HG02571 (cell line): ENCODE measurements at regions not wholly inside any gene's neighbourhood (a gene's known extent, or its start where the extent isn't known, plus 50 kb on each side); places are given as distances from the start of the nearest gene placed in this dataset.
A peak's percentile ranks its signal among the peaks of the same experiment; 100 is the strongest.
"Not testable (repeated sequence)": the region's sequence is repeated elsewhere in the genome, so short reads cannot be mapped to it uniquely, and the experiment has no call there.

ENCODE experiments used
- ATAC-seq: cut with Tn5 transposase; IDR thresholded peaks from one replicate; pipeline ENCODE4 v1.9.1; 2021; ENCODE audit warnings: mild to moderate bottlenecking, moderate library complexity; ENCODE audit not compliant: unreplicated experiment

GRCh38 chr6:113662688-113663333 is 194.3 kb upstream of the MARCKS start:
- ATAC-seq, result peak; percentile 72

- ATAC-seq, result no peak
These were observed 192.2 kb upstream of the MARCKS start for GRCh38 chr6:113664909-113665308.

GRCh38 chr6:113668641-113669408 is 188.3 kb upstream of the MARCKS start:
- no peak for ATAC-seq

GRCh38 chr6:113669606-113670005 is 187.5 kb upstream of the MARCKS start:
- no peak for ATAC-seq

DNA sequence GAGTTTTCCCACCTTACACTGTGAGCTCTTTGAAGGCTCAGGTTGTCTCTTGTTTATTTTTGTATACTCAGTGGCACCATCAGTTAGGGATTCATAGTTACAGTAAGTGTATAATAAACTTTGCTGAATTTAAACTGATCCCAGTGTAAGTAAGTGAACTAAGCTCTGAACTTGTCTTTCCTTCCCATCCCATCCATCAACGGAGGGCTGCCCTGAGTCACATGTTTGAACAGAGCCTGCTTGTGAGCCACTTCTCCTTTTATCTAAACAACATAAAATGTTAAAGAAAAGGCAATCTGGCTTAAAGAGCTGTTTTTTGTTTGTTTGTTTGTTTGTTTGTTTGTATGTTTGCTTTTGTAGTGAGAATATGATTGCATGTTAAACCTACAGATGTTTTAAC is 185.7 kb upstream of the MARCKS start:
- no peak for ATAC-seq

- no peak for ATAC-seq
These were observed 184.5 kb upstream of the MARCKS start for GRCh38 chr6:113672491-113673149.

- no peak for ATAC-seq
These were observed 183.1 kb upstream of the MARCKS start for GRCh38 chr6:113674075-113674474.

DNA sequence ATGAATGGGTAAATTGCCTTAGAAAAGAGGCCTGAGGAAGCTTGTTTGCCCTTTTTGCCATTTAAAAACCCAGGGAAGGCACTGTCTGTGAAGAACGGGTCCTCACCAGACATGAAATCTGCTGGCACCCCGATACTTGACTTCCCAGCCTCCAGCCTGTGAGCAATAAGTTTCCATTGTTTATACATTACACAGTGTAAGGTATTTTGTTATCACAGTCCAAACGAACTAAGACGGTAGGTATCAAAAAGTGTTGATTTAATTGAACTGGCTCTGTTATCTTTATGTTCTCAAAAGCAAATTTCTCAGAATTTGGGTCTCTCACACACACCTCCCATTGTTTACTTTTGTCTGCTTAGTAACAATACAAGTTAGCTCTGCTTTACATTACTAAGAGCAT is 181.1 kb upstream of the MARCKS start:
- no peak for ATAC-seq

GRCh38 chr6:113676968-113677367 is 180.2 kb upstream of the MARCKS start:
- ATAC-seq, result no peak

DNA sequence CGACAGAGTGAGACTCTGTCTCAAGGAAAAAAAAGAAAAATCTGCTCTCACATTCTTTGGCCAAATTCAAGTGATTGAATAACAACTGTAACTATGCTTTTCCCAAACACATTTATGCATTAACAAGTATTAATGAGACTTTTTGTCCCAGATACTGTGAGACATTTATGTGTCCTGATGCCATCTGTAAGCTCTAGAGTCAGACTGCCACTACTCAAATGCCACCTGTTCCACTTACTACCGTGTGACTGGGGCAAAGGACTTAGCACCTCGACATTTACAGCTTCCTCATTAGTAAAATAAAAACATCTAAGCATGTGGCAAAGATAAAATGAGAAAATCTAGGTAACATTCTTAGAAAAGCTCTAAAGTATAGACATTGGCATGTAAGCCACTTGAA is 178.1 kb upstream of the MARCKS start:
- no peak for ATAC-seq

GRCh38 chr6:113680301-113680700 is 176.8 kb upstream of the MARCKS start:
- ATAC-seq, result no peak

GRCh38 chr6:113683968-113684367 is 173.2 kb upstream of the MARCKS start:
- no peak for ATAC-seq

DNA sequence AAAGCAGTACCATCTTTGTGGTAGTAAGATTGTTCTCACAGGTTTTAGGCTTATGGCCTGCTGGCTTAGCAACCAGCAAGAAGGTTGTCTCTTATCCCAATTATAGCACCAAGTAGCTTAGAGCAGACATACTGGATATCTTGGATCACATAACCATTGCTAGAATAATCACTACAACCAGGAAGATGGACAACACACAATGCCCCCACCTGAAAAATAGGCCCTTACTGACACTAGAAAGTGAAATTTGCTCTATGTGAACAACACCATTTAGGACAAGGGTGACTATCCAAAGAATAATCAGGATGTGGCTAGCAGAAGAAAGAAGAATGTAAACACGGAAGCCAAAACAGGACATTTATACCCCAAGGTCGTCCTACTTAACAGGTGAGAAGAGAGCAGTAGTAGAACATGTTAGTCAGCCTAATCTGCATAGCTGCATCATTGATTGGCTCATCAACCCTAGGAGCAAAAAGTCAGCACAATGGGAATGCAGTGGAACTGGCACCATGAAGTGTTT is 172.7 kb upstream of the MARCKS start:
- ATAC-seq, result no peak

DNA sequence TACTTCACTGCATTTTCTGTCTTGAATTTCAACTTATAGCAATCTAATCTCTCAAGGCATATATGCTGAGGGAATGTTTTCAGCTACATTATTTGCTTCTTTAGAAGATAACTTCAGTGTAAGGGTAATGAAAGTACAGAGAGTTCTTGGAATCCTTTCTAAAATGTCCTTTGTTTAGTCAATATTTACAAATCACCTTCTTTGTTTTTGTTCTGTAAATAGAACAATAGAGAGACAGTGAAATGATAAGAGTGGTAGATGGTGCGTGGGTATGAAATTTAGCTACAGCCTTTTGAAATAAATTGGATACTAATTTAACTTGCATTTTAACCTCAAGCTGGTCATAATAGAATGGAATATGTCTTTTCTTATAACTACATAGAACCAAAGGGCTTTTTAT is 171.1 kb upstream of the MARCKS start:
- no peak for ATAC-seq

- ATAC-seq, result not testable (repeated sequence)
These were observed 167.5 kb upstream of the MARCKS start for GRCh38 chr6:113689620-113690019.

DNA sequence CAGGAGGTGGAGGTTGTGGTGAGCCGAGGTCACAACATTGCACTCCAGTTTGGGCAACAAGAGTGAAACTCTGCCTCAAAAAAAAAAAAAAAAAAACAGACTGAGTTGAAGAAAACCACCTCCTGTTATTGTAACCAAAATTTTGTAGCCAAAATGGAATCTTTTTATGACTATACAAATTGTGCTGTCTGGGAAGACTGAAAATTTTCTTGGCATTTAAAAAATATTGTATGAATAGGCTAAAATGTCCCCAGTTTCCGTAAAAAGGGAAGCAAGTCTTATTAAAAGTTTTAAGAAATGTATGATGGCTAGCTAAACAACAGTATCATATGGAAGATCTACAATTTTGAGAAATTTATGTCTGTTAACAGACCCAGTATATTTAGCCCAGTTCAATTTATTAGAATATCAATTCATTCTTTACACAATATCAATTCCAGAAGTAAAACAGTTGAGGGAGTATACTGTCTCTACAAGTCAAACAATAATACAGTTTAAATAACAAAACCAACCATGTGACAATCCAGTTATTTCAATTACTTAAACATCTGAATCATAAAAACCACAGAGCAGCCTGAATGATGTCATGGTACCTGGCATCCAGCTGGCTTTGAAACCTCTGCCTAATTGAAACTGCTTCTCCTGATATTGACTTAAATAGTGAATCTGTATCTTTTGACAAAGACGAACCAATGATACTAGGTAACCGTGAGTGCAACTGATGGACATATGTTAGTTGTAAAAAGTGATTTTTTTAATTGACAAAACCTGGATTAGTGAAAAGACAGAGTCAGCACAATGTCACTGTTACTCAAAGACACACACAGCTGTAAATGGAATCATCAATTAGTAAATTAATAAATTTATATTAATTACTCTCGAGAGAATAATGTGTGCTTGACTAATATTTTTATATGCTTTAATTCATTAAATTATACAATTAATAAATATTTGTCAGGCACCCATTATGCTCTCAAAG is 166.6 kb upstream of the MARCKS start:
- peak; percentile 80 for ATAC-seq

- ATAC-seq, result no peak
These were observed 165.9 kb upstream of the MARCKS start for GRCh38 chr6:113691260-113691656.

DNA sequence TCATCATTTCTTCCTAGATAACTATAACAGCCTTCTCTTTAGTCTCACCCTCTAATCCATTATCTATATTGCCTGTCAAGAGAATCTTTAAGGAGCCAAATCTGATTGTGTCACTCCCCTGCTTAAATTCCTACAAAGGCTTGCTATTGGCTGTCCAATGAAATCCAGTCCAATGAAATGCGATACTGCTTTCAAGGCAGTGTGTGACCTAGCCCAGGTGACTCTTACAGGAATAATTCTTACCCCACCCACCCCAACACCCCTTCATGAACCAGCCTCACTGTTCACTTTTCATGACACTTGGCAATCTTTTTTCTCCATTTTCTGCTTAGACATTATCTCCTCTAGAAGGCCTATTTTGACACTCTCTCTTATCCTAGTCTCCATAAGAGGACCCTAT is 163.3 kb upstream of the MARCKS start:
- no peak for ATAC-seq

- ATAC-seq, result no peak
These were observed 162.7 kb upstream of the MARCKS start for GRCh38 chr6:113694278-113695077.

DNA sequence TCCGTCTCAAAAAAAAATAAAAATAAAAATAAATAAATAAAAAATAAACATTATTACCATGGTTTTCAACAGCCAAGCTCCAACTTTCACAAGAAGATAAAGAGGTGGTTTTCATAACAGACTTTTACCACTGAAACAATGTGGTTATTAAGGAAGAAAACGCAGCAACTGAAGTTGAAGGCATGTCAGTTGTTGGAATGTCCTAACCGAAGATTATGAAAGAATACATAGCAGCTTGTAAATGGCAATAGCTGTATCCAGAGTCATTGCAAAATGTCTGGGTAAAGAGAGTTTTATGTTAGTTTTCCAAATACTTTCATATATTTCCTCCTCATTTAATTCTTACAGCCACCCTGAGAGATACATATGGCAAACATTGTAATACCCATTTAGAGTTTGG is 161.6 kb upstream of the MARCKS start:
- no peak for ATAC-seq
